GM18861 (cell line): ENCODE measurements at regions not wholly inside any gene's neighbourhood (a gene's known extent, or its start where the extent isn't known, plus 50 kb on each side); places are given as distances from the start of the nearest gene placed in this dataset.

Source experiments
- ATAC-seq: cut with Tn5 transposase; IDR thresholded peaks from one replicate; pipeline ENCODE4 v1.9.1; 2021; ENCODE audit not compliant: unreplicated experiment

DNA sequence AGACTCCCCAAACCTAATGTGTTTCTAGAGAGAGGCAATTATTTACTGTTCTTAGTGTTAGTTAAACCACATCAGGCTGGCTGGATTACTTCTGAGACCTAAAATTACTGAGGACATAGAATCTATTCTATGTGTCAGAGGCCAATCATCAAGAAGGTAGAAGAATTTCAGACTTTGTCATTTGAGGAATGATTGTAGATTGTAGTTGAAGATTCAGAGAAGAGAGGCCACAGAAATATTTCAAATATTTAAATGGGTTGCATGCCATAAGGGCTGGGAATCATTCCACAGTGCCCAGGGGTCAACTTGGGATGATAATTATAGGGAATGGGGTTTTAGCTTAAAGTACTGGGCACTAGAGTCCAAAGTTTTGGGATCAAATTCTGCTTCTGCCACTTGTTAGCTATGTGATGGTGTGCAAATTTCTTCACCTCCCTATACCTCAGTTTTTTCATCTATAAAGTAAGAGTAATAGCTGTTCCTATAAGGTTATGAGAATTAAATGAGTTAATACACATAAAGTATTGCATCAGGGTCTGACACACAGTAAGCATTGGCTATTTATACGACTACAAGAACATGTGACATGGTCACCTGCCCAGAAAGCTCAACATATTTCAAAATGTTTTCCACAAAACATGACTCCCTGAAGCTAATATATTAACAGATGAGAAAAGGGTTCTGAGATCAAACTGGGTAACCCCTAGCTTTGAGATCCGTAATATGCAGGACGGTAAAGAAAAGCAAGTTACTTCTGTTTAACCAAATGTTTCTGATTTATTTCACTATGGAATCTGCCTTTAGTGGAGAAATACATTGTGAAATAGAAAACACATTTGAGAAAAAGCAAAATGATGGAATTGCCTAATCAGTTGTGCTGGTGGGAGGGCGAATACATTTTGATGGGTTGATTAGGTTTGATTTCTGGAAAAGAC, 69.7 kb upstream of the SPAG17 start:
- no peak for ATAC-seq

DNA sequence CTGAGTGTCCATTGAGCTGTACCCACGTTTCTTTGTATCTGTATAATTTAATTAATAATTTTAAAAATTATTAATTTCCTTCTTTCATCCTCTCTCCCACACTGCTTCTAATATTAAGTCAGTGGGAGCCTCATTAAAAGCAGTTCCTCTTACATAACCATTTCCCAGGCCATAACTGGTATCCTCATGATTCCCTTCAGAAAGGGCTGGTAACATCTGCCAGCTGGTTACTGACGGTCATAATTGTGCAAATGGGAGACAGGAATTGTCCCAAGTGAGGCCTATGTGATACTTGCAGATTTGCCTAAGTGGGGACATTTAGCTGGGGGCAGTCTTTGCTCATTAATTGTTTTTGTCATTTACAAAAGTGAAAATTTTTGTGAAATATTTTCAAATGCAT, 69.0 kb upstream of the SPAG17 start:
- no peak for ATAC-seq

DNA sequence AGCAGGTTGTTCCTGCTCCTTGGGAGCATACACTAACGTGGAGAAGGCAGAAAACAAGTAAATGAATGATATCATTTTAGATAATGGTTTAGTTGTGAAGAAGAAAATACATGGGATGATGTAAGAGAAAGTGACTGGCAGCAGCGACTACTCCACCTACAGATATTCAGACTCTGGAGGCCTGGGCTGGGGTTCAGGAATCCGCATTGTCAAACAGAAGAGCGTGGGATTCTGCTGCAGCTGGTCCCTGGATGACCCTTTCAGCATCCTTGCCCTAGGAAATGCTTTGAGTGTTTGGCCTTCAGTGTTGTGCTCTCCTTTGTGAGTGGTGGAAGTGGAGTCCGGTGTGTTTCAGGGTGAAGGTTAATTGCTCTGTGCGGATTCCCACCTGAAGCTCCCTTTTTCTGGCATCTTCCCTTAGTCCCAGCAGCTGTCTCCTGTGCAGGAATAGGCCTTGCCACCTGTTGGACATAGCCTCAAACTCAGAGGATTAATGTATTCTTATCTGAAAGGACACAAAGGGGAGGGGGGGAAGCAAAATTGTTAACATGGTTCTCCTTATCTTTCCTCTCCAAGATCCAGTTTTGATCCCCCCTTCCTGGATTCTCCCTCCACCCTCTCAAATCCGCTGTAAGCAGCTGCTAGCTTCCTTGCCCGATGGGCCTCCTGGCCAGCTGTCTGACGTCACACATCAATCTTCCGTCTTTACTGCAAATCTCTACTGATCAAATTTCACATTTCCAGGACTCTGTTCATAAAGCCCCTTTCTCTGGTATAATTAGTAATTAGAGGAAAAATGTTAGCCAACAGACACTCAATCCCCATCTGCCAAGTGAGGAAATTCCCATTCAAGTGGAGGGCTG, 68.3 kb upstream of the SPAG17 start:
- no peak for ATAC-seq

DNA sequence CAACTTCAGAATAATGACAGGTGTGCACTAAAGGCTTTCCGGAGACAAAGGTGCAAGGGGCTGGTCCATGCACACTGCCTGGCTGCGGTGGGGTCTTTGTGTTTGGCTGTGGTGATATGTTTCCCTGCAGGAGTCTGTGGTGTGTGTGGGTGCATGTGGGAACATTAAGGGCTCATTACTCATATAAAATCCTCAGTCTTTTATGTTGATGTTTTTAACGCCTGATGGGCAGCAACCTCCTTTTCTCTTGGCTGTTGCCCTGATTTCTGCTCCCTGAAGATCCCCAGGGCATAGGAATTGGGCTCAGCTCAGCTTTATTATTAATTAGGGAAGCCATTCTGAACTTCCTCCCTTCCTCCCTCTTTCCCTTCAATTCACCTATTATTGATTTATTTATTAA, 67.6 kb upstream of the SPAG17 start:
- ATAC-seq: no peak

DNA sequence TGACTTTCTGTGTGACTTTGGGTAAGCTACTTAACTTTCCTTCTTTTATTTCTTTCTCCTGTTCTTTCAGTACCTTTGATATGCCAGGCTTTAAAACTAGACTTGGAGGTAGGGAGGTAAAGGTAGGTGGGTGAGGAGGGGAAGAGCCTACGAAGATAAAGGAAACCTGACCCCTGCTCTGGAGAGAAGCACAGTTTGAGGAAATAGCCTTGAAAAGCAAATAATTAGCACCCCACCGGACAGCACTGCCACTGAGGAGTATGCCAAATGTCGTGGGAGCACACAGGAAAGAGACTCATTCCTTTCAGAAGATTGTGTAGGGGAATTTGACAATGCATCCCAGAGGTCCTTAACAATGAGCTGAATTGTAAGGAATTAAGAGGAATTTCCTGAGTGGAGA, 65.2 kb upstream of the SPAG17 start:
- ATAC-seq: no peak

DNA sequence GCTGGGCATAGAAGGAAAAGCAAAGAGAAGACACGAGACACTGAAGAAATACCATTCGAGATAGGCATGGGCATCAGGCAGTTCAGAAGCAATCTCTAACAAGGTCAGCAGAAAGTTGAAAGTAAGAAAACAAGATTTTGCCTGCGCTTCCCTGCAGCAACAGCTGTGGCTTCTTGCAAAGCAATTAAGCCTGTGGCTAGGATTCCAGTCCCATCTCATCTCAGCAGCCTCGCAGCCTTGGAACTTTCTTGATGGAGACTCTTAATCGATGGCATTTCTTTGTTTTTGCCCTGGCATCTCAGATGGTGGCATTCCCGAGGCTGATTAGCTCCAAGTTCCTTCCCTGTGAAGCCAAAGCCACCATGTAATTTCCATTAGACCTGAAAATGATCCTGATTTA, 64.6 kb upstream of the SPAG17 start:
- no peak for ATAC-seq

DNA sequence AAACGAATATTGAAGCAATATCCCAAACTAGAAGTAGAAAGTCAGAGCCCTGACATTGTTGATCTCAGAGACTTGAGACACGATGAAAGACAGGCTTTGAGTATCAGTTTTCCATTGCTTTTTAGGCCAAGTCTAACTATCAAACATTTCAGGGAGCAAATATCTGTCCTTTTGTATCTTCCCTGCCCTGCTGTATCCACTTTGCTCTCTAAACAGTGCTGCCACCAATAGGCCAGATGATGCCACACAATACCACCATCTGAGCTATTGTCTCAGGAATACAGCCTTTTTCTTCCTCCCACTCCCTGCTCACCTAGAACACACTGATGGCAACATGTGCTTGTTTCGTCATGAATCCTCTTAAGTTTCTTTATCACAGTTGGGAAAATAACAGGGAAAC, 62.6 kb upstream of the SPAG17 start:
- no peak for ATAC-seq

DNA sequence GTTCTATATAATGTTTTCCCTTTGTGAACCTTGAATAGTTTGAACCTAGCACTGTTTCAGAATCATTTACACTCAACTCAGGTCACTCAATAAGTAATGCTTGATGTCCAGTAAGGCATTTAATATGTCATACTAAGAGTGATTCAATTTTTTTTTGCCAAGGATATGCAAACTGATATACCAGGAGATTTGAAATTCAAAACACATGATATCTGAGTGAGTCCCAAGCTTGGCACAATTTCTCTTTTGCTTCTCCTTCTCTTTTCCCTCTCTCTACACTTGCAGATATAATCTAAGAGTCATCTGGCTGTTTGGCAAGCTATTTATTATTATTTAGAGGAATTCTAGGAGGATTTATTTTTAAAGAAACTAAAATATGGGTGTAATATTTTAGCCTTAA, 61.6 kb upstream of the SPAG17 start:
- no peak for ATAC-seq

DNA sequence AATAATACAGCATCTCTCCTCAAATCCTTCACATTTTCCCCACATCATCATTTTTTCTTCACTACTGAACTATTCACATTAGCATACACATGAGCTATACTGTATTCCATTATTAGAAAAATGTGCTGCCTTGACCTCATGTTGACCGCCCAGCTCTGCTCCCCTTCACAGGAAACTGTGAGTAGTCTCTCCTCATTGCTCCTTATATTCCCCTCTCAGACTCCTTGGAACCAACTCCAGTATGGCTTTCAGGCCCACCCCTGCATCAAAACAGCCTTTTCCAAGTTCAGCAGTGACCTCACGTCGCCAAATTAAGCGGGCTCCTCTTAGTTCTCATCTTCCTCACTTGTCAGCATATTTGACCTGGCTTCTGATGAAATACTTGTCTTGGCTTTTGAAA, 59.2 kb upstream of the SPAG17 start:
- no peak for ATAC-seq

DNA sequence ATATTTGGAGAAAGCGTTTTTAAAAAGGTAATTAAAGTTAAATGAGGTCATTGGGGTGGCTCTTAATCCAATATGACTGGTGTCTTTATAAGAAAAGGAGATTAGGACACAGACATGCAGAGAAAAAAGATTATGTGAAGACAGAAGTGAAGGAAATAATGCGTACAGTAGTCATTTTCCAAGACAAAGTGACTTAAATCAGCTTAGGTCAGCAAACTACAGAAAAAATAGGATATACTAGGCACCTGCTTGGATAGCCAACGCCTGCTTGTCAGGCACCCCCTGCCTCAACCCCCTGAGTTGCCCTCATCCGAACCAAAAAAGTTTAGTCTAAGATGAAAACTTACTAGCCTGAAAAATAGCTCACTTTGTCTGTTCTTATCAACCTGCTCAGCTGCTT, 58.2 kb upstream of the SPAG17 start:
- ATAC-seq: no peak
